Stimulated activated CD8-positive, alpha-beta memory T cell treated with anti-CD3 and anti-CD28 coated beads, Interleukin-4, amount 100 ng/mL, for 48 hours (primary cell): ENCODE measurements at regions not wholly inside any gene's neighbourhood (a gene's known extent, or its start where the extent isn't known, plus 50 kb on each side); places are given as distances from the start of the nearest gene placed in this dataset.

ENCODE experiments used
- DNase-seq: peaks from one replicate; pipeline ENCODE4 v3.0.0-alpha.2; 2020

GRCh38 chr13:82661126-82661525, 1221.1 kb downstream of the SLITRK1 start:
- DNase-seq: no peak

- no peak for DNase-seq
Measured at GRCh38 chr13:82658811-82659210, 1223.5 kb downstream of the SLITRK1 start.

- DNase-seq: no peak
Measured at GRCh38 chr13:82657471-82657870, 1224.8 kb downstream of the SLITRK1 start.

- DNase-seq: no peak
Measured at GRCh38 chr13:82654861-82655855, 1227.1 kb downstream of the SLITRK1 start.

- no peak for DNase-seq
Measured at GRCh38 chr13:82654143-82654542, 1228.1 kb downstream of the SLITRK1 start.

- DNase-seq: no peak
Measured at GRCh38 chr13:82647540-82647939, 1234.7 kb downstream of the SLITRK1 start.

- DNase-seq: no peak
Measured at GRCh38 chr13:82636119-82636518, 1246.2 kb downstream of the SLITRK1 start.

GRCh38 chr13:82634946-82635345, 1247.3 kb downstream of the SLITRK1 start:
- DNase-seq: no peak

GRCh38 chr13:82627183-82627582, 1255.1 kb downstream of the SLITRK1 start:
- DNase-seq: no peak

GRCh38 chr13:82625717-82626116, 1256.6 kb downstream of the SLITRK1 start:
- no peak for DNase-seq

GRCh38 chr13:82615043-82615442, 1267.2 kb downstream of the SLITRK1 start:
- DNase-seq: no peak

- DNase-seq: no peak
Measured at GRCh38 chr13:82614086-82614485, 1268.2 kb downstream of the SLITRK1 start.

- DNase-seq: no peak
Measured at GRCh38 chr13:82606008-82606407, 1276.3 kb downstream of the SLITRK1 start.

GRCh38 chr13:82597747-82598146, 1284.5 kb downstream of the SLITRK1 start:
- DNase-seq: no peak

- no peak for DNase-seq
Measured at GRCh38 chr13:82593239-82593638, 1289.0 kb downstream of the SLITRK1 start.

GRCh38 chr13:82571653-82572052, 1310.6 kb downstream of the SLITRK1 start:
- no peak for DNase-seq

- no peak for DNase-seq
Measured at GRCh38 chr13:82569581-82569980, 1312.7 kb downstream of the SLITRK1 start.

- DNase-seq: no peak
Measured at GRCh38 chr13:82566864-82567263, 1315.4 kb downstream of the SLITRK1 start.

- DNase-seq: no peak
Measured at GRCh38 chr13:82565201-82565600, 1317.1 kb downstream of the SLITRK1 start.

GRCh38 chr13:82560889-82561288, 1321.4 kb downstream of the SLITRK1 start:
- DNase-seq: no peak

- DNase-seq: no peak
Measured at GRCh38 chr13:82522872-82523271, 1359.4 kb downstream of the SLITRK1 start.

- no peak for DNase-seq
Measured at GRCh38 chr13:82506805-82507414, 1375.4 kb downstream of the SLITRK1 start.

- no peak for DNase-seq
Measured at GRCh38 chr13:82501834-82502233, 1380.4 kb downstream of the SLITRK1 start.

- no peak for DNase-seq
Measured at GRCh38 chr13:82480415-82480814, 1401.9 kb downstream of the SLITRK1 start.
